GM12892 (cell line): ENCODE measurements at regions not wholly inside any gene's neighbourhood (a gene's known extent, or its start where the extent isn't known, plus 50 kb on each side); places are given as distances from the start of the nearest gene placed in this dataset.
"Not testable (repeated sequence)": the region's sequence is repeated elsewhere in the genome, so short reads cannot be mapped to it uniquely, and the experiment has no call there.

Source experiments
- DNase-seq: peaks from one replicate; pipeline ENCODE4 v3.0.0; 2011; ENCODE audit not compliant: insufficient read length
- FAIRE-seq: peaks from 2 replicates; lab custom pipeline; 2011; peaks lifted over from hg19 to GRCh38; lab: Jason Lieb, UNC
- POLR2A ChIP-seq: IDR thresholded peaks from 2 replicates; pipeline ENCODE4 v1.6.1; 2011; ENCODE audit warnings: low read depth, low read length, control low read depth
- POLR2AphosphoS5 ChIP-seq: IDR thresholded peaks from 2 replicates; pipeline ENCODE4 v1.6.1; 2011; ENCODE audit warnings: low read depth, low read length, control low read depth
- TAF1 ChIP-seq: IDR thresholded peaks from 2 replicates; pipeline ENCODE4 v1.6.1; 2011; ENCODE audit warnings: low read depth, mild to moderate bottlenecking, control low read depth, low read length, borderline replicate concordance

GRCh38 chr2:118423776-118424175, 335.5 kb downstream of the INSIG2 start:
- DNase-seq, result no peak
- no peak for FAIRE-seq
- TF ChIP-seq POLR2A (no peak), POLR2AphosphoS5 (no peak), TAF1 (no peak)

GRCh38 chr2:118421648-118422047, 333.4 kb downstream of the INSIG2 start:
- DNase-seq (no peak), FAIRE-seq (no peak)
- TF ChIP-seq TAF1, result no peak
- no peak for TF ChIP-seq POLR2A
- no peak for TF ChIP-seq POLR2AphosphoS5

GRCh38 chr2:118417406-118418120, 329.3 kb downstream of the INSIG2 start:
- no peak for DNase-seq
- no peak for TF ChIP-seq POLR2A
- no peak for TF ChIP-seq POLR2AphosphoS5
- no peak for TF ChIP-seq TAF1
- no peak for FAIRE-seq

DNA sequence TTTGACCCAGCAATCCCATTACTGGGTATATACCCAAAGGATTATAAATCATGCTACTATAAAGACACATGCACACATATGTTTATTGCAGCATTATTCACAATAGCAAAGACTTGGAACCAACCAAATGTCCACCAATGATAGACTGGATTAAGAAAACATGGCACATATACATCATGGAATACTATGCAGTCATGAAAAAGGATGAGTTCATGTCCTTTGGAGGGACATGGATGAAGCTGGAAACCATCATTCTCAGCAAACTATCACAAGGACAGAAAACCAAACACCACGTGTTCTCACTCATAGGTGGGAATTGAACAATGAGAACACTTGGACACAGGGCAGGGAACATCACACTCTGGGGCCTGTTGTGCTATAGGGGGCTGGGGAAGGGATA, 326.9 kb downstream of the INSIG2 start:
- DNase-seq, FAIRE-seq: not testable (repeated sequence)

- DNase-seq, result no peak
- no peak for FAIRE-seq
- no peak for TF ChIP-seq POLR2A
These were observed 315.6 kb downstream of the INSIG2 start for GRCh38 chr2:118403658-118404451.

DNA sequence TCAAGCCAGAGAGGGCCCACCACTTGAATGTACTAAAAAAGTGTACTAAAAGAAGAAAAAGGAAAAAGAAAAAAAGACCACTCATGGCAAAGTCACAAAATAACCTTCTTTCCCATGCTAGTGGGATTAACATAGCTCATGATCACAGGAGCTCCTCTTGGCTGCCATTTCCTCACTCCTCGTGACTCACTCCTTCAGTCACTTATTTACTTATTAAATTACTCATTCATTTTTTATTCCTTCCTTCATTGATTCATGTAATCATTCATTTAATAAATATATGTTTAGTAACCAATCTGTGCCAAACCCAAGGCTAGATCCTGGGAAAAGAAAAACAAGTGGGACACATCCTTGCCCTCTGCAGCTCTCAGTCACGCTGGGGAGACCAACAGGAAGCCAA, 300.5 kb downstream of the INSIG2 start:
- no peak for FAIRE-seq
- TF ChIP-seq POLR2A, result no peak
- no peak for TF ChIP-seq TAF1
- TF ChIP-seq POLR2AphosphoS5, result no peak
- no peak for DNase-seq

- TF ChIP-seq POLR2A (no peak), TAF1 (no peak), POLR2AphosphoS5 (no peak)
- DNase-seq (no peak), FAIRE-seq (no peak)
These were observed 299.2 kb downstream of the INSIG2 start for GRCh38 chr2:118387509-118387908.

DNA sequence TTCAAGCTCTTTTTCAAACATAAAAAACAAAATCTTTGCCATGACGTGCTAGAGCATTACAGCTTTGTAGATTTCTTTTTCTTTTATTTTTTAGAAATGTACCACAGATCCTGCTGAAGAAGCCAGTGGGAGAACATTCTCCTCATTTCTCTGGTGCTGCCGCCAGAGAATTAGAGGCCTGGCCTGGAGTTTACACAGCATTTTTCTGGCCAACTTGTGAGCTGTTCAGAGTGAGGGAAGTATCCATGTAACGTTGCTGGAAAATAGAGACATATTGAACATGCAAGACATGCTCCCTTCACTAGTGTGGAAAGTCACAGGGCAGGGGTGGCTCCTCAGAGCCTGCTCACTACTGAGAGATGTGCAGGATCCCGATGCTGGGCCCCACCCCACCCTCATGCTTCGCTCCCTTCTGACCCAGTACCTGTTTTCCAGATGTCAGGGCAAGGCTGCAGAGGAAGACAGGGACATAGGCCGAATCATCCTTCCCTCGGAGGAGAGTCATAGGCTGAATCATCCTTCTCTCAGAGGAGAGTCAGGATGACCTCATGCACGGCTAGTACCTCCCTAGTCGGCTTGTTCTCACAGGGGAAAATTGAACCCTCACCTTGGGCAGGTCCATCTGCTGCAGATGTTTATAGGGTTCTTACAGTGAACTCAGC, 298.5 kb downstream of the INSIG2 start:
- FAIRE-seq (no peak), DNase-seq (no peak)
- TF ChIP-seq POLR2A, result no peak
- no peak for TF ChIP-seq POLR2AphosphoS5
- no peak for TF ChIP-seq TAF1

DNA sequence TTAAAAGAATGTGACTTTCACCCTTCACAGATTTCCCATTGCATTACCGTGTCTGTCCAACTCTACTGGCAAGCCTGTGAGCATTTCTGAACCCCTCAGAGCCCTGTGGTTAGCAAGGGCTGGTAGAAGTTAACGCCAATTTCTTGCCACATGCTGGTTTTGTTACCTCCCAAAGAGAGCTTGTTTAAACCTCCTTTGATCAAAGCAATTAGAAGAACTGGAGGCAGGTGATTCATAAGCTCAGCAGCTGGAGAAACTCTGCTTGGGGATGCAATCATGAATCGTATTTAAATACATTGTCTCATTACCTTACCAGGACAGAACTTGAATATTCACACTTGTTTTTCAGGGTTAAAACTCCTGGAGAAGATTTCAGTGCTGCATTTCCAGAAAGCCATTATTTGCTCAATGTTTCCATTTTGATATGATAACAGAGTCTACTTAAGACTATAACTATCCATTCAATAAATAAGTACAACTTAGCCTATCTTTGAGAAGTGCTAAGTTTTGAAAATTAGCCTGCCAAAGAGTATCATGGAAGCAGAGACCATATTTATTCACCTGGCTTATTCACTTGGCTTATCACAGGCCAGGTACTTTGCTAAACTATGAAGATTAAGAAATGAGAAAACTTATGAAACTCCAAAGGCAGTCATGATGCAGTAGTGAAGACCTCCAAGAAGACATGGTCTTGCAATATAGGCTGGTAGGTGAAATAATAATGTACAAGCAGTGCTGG, 292.8 kb downstream of the INSIG2 start:
- no peak for DNase-seq
- TF ChIP-seq TAF1 (no peak), POLR2AphosphoS5 (no peak), POLR2A (no peak)
- no peak for FAIRE-seq

DNA sequence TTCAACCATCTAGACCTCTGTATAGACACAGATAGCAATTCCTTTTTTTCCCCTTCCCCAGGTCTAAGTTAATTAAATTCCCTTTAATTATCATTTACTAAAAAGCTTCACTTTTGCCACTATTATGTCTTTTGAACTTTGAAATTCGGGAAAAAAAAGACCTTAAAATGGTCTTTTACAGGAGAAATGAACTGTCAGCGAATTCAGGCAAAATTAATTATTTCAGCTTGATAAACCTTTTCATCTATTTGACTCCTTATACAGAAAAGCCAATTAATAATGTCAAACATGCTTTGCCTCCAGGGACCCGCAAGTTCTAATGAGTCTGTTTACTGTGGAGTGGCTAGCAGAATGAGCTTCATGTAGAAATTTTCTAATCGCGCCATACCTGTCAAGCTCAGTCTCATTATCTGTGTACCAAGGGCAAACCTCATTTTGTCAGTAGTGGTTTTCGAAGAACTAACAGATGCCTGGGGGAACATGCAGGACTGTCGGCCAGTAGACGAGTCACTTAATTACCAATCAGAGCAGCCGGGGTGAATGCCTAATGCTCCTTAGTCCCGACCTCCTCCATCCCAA, 287.7 kb downstream of the INSIG2 start:
- TF ChIP-seq POLR2A (no peak), TAF1 (no peak), POLR2AphosphoS5 (no peak)

More for the DNA sequence above, 287.7 kb downstream of the INSIG2 start:
- no peak for FAIRE-seq
- DNase-seq, result no peak
